Effector CD4-positive, alpha-beta T cell (primary cell): ENCODE measurements at regions not wholly inside any gene's neighbourhood (a gene's known extent, or its start where the extent isn't known, plus 50 kb on each side); places are given as distances from the start of the nearest gene placed in this dataset.

Source experiments
- DNase-seq: peaks from one replicate; pipeline ENCODE4 v3.0.0-alpha.2; 2020

DNA sequence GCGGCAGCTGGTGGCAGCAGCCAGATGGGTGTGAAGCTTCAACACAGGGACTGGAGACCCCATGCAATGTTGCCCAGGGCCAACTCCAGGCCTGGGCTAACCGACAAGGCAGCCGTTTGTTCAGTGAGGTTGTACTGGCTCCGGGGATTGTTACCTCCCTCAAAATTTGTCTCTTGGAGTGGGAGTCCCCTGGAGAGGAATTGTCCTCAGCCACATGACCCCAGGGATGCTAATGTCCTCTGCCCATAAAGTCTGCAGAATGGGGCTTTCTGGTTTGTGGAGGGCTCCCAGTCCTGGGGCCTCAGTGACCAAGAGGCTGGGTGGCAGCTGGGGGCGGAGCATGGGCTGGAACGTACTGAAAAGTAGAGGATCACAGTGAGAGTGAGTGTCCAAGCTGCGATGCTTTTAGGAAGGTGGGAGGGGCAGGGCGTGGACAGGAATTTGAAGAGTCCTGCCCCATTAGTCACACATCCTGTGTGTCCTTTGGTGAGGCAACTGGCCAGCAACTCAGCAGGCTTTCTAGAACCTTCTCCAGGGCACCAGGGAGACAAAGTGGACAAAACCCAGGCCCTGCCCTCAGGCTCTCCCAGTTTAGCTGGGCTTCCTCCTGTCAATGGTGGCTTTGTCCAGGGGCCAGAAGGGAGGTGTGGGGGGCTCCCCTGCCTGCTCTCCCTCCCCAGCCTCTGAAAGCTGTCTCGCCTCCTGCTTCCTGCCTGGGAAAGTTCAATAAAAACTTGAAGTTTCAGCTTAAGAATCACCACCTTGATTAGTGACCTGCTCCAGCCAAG lies 114.0 kb downstream of the NSG2 start:
- no peak for DNase-seq

DNA sequence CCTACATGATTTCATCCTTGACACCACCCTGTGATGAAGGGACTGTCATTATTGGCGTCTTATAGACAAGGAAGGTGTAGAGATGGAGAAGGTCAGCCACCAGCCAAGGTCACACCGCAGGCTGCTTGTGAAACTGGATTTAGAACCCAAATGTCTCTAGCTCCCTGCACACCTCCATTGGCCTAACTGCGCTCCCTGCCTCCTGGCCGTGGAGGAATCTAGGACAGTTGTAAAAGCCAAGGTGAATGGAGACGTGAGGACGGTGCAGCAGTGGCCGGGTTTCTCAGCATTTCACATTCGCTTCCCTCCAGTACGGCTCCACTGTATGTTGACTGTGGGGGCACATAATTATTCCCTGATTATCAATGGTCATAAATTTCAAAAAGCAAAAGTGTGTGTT lies 119.9 kb downstream of the NSG2 start:
- no peak for DNase-seq

DNA sequence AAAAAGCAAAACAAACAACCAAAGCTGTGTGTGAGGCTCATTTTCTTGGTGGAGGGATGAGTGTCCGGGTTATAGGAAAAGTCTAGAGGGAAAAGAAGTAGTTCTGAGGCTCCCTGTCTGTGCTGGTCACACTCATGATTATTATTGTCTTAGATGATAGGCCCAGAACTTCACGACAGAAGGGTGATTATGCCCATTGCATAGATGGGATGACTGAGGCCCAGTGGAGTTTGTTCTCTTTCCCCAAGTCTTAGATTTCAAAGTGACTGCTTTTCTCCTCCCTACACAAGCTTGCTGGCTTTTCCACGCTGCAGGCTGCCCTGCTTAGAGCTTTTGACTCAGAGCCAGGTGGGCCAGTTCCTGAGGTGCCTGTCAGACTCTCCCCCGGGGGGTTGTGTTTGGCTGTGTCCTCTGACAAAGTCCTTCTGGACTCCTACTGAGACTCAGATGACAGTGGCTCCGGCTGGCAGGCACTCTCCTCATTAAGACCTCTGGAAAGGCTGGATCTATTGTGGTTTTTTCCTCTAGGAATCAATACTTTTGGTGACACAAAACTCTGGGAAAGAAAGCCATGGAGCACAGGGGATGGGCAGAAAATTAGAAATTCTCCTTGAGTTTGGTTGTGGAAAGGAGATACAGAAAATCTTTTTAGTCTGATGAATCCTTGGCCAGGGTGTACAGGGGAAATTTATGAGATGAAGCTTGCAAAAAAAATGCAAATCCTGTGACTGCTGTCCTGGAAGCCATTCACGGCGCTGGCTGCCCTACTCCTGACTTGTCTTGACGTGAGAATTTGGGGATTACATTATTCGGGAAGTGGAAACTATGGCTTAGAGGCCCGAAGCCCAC lies 120.9 kb downstream of the NSG2 start:
- DNase-seq: no peak

DNA sequence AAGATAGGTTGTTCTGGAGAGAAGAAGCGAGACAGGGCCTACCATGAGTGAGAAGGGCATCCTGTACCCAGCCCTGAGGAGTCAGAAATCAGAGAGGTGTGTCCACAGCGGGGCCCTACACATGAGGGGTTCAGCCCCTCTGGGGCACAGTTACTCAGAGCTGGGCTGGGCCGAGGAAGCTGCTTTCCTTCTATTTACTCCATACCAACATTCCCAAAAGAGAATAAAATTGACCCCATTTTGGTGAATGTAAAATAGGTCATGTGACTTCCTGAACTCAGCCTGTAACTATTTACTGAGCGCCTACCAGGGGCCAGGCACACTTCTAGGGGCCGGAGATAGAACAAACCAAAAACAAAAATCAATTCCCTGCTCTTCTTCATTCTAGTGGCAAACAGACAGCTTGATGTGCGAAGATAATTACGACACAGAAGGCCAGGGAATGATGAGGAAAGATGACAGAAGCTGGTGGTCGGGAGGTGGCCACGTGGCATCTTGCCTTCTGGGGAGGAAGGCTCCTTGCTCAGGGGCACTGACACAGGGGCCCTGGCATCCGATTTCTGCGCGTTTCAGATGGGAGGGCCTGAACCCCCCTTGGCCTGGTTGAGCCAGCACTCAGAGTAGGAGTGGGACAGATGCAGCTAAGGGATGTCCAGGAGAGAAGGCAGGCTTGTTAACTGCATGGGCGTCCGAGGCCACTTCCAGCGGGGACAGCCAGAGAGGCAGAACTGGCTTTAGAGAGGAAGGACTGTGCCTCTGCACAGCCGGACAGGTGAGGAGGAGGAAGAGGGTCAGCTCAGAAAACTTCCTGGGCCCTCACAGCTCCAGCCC lies 121.8 kb downstream of the NSG2 start:
- DNase-seq: no peak

DNA sequence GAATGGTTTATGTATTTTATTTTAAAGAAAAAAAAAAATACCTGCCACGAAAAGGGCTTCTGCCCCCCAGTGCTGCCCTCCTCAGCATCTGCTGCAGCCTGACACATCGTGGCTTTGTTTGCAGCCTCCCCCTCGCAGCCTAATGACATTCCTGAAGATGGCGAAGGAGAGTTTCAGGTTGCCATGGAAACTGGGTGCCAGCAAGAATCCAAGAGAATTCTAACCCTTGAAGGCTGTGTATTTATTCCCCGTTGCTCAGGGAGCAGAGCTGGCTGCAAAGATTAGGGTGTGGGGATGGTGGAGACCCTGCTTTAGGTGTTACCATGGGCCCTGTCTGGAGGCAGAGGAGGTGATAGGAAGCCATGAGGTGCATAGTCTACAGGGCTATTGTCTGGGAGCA lies 126.6 kb downstream of the NSG2 start:
- DNase-seq: no peak

DNA sequence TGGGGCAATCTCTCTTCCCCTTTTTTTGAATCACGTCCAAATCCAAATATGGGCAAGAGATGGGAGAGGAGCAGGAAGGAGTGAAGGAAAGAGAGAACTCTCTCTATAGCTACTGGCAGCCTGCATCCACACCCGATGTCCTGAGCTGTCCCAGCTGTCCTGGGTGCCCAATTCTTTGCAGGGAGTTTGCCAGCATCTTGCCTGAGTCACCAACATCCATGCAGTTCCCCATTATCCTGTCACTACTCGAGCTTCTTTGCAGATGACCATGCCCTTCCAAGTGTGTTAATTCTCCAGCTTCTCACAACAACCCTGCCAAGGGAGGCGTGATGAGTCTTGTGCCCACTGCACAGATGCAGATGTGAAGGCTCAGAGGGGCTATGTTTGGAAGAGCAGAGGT lies 127.1 kb downstream of the NSG2 start:
- no peak for DNase-seq

DNA sequence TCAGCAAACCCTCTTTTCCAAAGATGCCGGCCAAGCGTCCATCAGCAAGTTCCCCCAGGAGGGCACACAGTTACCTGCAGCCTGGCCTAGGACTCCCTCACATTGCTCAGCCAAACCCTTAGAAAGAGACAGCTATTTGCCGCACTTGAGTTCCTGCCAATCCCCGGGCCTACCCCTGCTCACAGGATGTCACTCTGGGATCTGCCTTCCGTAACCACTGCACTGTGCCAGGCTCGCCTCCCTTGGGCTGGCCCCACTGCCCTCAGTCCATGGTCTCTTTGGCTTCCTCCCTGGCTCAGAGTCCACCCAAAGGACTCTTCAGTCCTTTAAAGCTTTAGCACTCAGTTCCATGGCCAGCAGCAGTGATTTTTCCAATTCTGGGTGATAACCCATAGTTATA lies 128.3 kb downstream of the NSG2 start:
- no peak for DNase-seq

DNA sequence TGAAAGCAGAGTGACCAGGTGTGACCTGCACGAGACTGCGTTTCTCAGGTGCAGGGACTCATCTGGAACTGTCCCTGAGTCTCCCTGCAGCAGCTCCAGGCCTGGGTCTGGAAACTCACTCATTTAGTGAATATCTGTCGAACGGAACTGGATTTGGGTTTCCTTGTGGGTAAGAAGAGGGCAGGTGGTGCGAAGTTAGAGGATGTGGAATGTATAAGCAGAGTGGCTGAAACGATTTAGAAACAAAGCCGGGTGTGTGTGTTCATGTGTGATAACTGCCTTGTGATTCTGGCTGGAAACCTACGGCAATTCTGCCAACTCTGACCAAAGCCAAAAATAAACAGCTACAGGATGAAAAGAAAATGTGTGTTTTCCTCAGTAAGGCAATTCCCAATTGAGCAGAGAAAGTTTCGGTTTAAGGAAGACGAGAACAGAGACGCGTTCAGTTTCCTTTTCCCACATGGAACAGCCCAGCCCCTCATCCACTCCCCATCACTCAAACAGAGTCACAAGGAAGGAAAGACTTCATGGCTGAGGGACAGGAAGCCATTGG lies 130.3 kb downstream of the NSG2 start:
- DNase-seq: no peak

DNA sequence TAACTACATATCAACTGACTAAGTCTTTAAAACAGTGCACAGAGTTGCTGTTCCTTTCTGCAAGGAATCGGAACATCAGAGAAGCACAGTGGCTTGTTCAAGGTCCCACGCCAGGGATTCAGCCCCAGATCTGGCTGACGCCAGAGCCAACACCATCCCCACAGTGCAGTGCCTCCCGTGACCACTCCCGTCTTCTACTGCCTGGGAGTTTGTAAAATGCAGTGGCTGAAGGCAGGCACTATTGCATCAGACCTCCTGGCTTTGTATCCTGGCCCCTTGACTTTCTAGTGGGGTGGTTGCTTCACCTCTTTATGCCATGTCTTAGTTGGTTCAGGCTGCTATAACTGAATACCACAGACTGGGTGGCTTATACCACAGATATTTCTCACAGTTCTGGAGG lies 131.0 kb downstream of the NSG2 start:
- DNase-seq: no peak

DNA sequence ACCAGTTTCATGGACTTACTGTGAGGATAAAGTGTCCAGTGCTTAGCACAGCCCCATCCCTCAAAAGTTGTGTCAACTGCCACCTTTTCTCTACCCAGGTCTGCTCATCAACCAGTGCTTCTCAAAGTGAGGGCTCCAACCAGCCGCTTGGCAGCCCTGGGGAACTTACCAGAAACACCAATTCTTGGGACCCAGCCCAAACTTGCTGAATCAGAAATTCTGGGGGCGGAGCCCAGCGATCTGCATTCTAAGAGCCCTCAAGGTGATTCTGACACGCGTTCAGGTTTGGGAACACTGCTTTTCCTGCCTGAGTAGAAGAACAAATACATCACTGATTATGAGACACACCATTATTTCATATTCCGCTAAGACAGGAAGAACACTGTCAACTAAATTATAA lies 132.0 kb downstream of the NSG2 start:
- no peak for DNase-seq

DNA sequence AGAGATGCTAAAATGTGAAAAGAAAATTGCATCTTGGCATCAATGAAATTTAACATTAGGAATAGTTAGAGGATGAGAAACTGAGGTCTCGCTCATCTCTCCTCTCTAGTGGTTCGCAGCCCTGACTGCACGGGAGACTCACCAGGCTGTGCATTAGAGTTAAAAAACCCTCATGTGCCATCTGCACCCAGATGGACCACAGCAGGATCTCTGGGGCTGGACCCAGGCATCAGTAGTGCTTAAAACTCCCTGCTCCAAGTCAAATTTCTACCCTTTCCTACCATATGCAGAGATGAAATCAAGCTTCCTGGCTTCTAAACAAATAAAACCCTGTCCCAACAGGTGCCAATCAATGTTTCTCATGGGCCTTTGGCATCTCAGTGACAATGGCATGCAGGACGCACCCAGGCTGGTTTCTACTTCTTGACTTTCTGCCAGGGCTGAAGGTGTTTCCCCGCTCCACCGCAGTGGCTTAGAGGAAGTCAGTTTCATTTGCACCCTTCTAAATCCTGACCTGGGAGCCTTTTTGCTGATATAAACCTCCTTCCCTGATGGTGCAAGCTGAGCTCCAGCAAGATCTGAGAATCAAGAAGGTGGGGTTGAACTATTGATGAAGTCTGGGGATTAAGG lies 132.6 kb downstream of the NSG2 start:
- no peak for DNase-seq

DNA sequence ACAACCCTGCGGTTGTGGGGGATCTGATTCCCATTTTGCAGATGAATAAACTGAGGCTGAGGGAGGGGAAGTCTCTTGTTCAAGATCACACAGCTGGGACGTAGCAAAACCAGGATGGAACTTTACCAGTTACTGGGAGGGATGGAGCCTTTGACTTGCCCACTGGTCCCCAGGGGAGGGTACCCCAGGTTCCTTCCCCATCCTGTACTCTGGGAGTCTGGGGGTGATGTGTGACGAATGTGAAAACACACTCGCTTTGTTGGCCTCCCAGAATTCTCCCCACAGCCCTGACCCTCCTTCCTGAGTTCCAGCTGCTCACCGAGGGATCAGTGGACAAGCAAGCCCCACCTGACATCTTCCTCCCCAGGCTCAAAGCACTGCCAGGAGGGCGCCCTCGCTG lies 135.1 kb downstream of the NSG2 start:
- no peak for DNase-seq

DNA sequence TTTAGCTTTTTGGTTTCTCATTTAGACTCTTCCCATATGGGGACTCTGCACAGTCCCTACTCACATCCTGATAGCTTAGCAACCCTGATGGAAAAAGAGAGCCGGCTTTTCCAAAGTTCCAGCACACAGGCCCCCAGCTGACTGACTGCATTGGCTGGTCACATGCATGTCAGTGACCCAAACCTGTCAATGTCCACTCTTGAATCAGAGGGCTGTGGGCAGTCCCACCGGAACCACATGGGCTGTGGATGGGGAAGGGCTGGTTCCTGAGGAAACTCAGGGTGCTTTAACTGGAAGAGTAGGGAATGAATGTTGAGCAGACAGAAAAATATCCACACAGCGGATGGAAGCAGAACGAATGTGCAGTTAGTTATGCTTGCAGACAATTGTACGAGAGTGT lies 136.6 kb downstream of the NSG2 start:
- DNase-seq: no peak

DNA sequence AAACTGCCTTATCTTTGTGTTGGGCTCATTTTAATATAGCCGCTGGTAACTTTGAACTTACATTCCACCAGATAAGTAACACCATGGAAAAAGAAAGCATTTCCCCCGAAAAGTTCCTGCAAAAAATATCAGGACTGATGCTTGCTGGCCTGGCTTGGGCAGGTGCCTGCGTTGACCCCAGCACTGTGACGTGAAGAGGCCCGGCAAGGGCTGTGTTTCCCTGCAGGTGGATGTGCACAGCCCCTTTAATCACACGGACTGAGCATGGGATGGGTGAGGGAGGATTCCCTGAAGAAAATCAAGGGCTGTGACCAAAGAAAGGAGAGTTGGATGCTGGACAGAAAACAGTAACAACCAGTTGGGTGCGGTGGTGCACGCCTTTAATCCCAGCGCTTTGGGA lies 138.2 kb downstream of the NSG2 start:
- no peak for DNase-seq

DNA sequence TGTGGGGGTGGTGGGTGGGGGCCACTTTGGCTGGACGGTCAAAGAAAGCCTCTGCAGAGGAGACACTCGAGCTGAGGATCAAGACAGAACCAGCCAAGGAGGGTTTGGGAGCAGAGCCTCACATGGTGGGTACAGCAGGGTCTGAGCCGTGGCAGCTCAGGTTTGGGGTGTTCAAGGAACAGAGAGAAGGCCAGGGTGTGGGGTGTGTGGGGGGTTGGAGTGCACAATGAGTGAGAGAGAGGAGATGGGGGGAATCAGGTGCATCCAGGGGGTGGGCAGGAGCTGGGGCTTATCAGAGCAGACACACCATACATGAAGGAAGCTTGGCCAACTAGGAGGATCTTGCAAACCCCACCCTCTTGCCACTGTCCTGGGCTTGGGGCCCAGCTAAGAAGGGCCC lies 140.0 kb downstream of the NSG2 start:
- no peak for DNase-seq

DNA sequence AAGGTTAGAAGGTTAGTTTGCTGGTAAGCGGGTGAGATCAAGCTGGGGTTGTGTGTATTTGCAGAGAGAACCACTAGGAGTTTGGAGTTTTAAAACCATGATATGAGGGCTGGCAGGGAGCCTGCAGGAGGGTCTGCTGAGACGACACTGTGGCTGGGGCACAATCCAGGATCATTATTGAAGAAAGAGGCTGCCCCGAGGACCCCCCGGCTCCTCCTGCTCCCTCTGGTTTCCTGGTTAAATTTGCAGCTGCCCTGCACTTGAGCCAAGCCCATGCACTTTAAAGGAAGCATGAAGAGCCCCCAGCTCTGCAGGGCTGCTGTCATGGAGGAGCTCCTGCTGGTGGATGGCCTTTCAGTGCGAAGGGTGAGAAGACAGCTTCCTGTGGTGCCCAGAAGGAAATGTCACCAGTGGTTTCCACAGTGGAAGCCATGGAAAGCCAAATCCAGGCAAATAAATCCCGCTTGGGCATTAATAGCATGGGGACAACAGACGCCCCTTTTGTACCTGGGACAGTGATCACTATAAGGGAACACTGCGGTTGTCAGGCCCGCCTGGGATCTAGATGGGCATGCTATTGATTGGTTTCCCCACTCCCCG lies 140.7 kb downstream of the NSG2 start:
- DNase-seq: no peak

DNA sequence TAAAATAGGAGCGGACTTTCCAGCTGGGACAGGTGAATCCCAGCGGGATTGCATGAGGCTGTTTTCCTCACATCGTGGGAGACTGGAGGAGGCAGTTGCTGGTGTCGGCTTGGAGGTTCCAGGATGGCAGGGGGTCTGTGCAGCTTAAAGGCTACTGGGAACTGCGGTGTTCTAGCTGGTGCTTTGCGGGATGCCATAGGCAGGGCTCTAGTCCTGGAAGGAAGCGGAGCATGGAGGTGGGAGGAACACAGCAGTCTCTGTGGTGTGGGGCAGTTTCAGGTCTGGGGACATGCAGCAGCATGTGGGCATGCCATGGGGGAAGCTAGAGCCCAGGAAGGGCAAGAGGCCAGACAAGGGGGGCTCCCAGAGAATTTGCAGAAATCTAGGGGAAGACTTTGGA lies 141.5 kb downstream of the NSG2 start:
- no peak for DNase-seq

DNA sequence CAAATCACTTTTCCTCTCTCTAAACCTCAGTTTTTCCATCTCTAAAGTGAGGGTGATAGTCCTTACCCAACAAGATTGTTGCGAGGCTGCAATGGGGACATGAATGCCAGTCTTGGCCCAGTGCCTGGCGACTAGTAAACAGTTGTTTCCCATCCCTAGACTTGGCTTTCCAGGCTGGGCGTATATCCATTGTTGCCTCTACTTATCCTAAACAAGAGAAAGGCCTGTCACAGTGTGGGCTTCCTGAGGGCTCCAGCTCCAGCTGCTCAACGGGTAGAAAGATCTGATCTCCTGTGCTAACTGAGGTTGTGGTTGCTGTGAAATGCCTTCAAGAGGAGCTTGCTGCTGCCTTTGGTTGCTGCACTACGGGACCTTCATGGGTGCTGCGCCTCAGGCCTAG lies 142.0 kb downstream of the NSG2 start:
- DNase-seq: no peak

DNA sequence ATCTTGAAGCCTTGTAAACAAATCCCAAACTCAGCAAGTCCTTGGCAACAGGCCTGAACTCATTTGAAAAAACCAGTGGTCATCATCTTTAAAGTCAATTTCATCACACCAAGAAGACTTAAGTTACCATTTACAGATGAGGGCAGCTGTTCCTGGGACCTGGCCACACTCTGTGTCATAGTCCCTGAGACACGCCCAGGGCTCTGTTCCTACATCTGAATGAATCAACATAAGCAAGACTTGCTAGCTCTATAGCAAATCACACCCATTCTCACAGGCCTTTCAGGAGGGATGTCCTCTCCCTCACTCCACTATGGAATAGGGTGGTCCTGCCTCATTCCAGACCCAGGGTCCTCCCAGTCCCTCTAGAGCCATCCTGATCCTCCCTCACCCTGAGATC lies 142.8 kb downstream of the NSG2 start:
- no peak for DNase-seq

DNA sequence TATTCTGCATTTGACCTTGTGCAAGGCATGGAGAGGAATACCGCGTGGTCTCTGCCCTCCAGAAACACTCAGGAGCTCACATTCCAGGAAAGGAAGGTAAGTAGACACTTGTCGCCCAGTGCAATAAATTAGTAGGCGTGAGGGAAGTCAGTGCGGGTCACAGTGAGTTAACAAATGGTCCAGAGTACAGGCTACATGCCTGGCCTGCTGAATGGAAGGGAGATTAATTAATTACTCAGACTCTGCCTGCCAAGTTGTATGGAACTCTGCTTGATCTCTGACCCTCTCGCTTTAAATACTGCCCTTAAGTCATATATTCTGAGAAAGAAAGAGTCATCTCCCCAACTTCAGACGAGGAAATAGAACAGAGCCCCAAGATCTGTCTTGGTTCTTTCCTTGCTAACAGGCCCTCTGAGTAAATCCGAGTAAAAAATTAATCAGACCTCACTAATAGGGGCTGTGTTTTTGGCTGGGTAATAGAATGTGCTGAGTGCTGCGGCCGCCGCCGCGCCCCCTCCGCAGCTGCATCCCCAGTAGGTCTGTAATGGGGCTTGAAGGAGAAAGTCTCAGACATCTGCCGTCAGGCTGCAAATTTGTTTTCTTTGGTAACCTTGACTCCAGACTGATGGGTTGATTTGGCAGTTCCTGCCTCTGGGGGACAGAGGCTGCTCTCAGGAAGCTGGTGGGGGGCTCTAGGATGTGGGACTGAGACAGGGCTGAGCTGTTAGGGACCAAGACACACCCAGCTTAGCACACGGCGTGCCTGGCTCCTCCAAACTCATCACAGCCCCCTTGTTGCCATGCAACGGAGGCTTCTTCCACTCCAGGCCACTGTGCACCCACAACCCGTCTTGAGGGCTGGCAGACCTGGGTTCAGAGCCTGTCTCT lies 144.4 kb downstream of the NSG2 start:
- DNase-seq: no peak

DNA sequence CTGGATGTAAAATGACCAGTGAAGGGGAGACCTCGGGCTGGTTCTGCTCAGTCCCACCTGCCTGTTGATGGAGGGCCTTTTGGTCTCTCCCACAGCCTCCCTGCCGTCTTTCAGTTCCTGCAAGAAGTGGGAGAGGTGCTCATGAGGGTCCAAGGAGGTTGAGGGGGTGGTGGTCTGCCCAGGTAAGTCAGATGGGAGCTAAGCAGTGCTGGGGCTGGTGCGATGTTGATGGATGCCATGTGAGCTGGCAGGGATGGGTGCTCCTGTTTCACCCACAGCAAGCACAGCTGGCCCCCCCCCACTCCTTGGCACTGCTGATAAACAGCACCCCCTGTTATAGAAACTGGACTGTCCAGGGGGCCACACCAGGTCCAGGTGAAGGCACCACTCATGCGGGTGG lies 145.6 kb downstream of the NSG2 start:
- DNase-seq: no peak
